Keratinocyte (primary cell): ENCODE measurements at regions not wholly inside any gene's neighbourhood (a gene's known extent, or its start where the extent isn't known, plus 50 kb on each side); places are given as distances from the start of the nearest gene placed in this dataset.

Experiments used
- DNase-seq: peaks from one replicate; pipeline ENCODE4 v3.0.0-alpha.2; 2011; ENCODE audit warnings: low read depth, missing footprints, low spot score
- FAIRE-seq: peaks from 2 replicates; lab custom pipeline; 2011; peaks lifted over from hg19 to GRCh38; lab: Jason Lieb, UNC
- H2AFZ ChIP-seq: 2 replicates; pipeline ENCODE4 v1.6.0; 2012; ENCODE audit warnings: low read length, control low read depth, inconsistent platforms; ENCODE audit not compliant: control insufficient read depth
- H3K27ac ChIP-seq: 2 replicates; pipeline ENCODE4 v1.5.1; 2011; ENCODE audit warnings: low read length; ENCODE audit not compliant: control insufficient read depth, insufficient read depth
- H3K27me3 ChIP-seq: 3 replicates; pipeline ENCODE4 v1.6.0; 2011; ENCODE audit warnings: low read length; ENCODE audit not compliant: control insufficient read depth, insufficient read depth; ENCODE audit errors: extremely low read depth
- H3K36me3 ChIP-seq, 2 experiments: 2 replicates in 1 of 2; 3 replicates in 1 of 2; pipeline ENCODE4 v1.5.1; 2011; ENCODE audit warnings: low read length in 2 of 2, mild to moderate bottlenecking in 1 of 2; ENCODE audit not compliant: control insufficient read depth in 2 of 2, insufficient read depth in 2 of 2; ENCODE audit errors: extremely low read depth in 1 of 2
- H3K4me1 ChIP-seq: 3 replicates; pipeline ENCODE4 v1.5.1; 2011; ENCODE audit warnings: low read length; ENCODE audit not compliant: control insufficient read depth, insufficient read depth; ENCODE audit errors: extremely low read depth
- H3K4me2 ChIP-seq: 3 replicates; pipeline ENCODE4 v1.6.0; 2011; ENCODE audit warnings: low read depth, low read length; ENCODE audit not compliant: control insufficient read depth, insufficient read depth; ENCODE audit errors: extremely low read depth
- H3K4me3 ChIP-seq, 3 experiments: fragments of 200-600 bp in 1 of 3; sonication (generic) in 1 of 3; 2 replicates in 2 of 3; 3 replicates in 1 of 3; pipeline ENCODE4 v1.5.1; 2011 to 2016; ENCODE audit warnings: low read length in 3 of 3, mild to moderate bottlenecking in 3 of 3, control low read depth in 2 of 3, inconsistent platforms in 1 of 3, low read depth in 1 of 3, mixed read lengths in 1 of 3, mixed run types in 1 of 3, moderate library complexity in 1 of 3; ENCODE audit not compliant: control insufficient read depth in 2 of 3, insufficient read depth in 2 of 3; ENCODE audit errors: extremely low read depth in 1 of 3
- H3K79me2 ChIP-seq: 2 replicates; pipeline ENCODE4 v1.6.0; 2012; ENCODE audit warnings: low read length; ENCODE audit not compliant: control insufficient read depth, insufficient read depth
- H3K9ac ChIP-seq: 3 replicates; pipeline ENCODE4 v1.6.0; 2011; ENCODE audit warnings: low read length; ENCODE audit not compliant: control insufficient read depth, insufficient read depth; ENCODE audit errors: extremely low read depth
- H3K9me1 ChIP-seq: 3 replicates; pipeline ENCODE4 v1.6.0; 2011; ENCODE audit warnings: low read length; ENCODE audit not compliant: control insufficient read depth, insufficient read depth; ENCODE audit errors: extremely low read depth
- H3K9me3 ChIP-seq: 2 replicates; pipeline ENCODE4 v1.5.1; 2012; ENCODE audit warnings: low read depth, low read length; ENCODE audit not compliant: control insufficient read depth
- H4K20me1 ChIP-seq: 3 replicates; pipeline ENCODE4 v1.6.0; 2011; ENCODE audit warnings: low read length; ENCODE audit not compliant: control insufficient read depth, insufficient read depth; ENCODE audit errors: extremely low read depth
- CTCF ChIP-seq, 3 experiments: IDR thresholded peaks in 1 of 3; conservative IDR thresholded peaks in 1 of 3; optimal IDR thresholded peaks in 1 of 3; 2 replicates in 2 of 3; 3 replicates in 1 of 3; pipeline versions ENCODE3 to v1.5.1; 2011; ENCODE audit warnings: low read length in 3 of 3, mild to moderate bottlenecking in 3 of 3, moderate library complexity in 2 of 3, control low read depth in 1 of 3, inconsistent platforms in 1 of 3; ENCODE audit not compliant: insufficient read depth in 2 of 3; ENCODE audit errors: extremely low read depth in 1 of 3
- EZH2 ChIP-seq: IDR thresholded peaks from one replicate; pipeline ENCODE4 v1.6.1; 2012; ENCODE audit warnings: inconsistent platforms, mild to moderate bottlenecking, low read length, moderate library complexity
- dilution Hi-C: fragments of 300-500 bp; cut with MboI; formaldehyde crosslinking; loops from one replicate; pipeline ENCODE4 v1.7.0; 2020; ENCODE audit warnings: low sequenced_read_pairs; ENCODE audit not compliant: extremely low pct_ligation_motif_present

DNA sequence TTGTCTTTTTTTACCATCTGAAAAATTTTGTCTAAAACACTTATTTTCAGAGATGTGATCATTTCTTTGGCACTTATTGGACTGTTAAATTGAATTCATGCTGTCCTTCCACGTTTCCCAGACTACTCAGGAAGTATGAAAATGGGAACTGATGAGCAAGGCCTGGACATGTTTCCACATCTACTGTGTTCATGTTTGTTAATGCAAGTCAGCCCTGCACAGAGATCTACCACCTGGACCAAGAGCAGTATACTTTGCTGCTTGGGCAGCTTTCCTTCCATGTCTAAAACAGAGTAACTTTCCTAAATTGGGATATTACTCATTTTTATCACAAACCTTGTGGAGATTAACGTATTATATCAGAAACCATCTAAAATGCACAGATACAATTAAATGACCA, 687.4 kb downstream of the DIAPH3 start:
- H3K36me3 ChIP-seq = no peaks in the 10 kb centered on the region
- no peak for FAIRE-seq
- H3K9me3 ChIP-seq = no peaks in the 10 kb centered on the region
- H3K9me1 ChIP-seq = no peaks in the 10 kb centered on the region
- no peaks in the 10 kb centered on the region for H3K27me3 ChIP-seq
- H3K79me2 ChIP-seq = no peaks in the 10 kb centered on the region
- no peak overlapping the region for H2AFZ ChIP-seq
- no peak overlapping the region for H3K27ac ChIP-seq
- no peaks in the 10 kb centered on the region for H4K20me1 ChIP-seq
- H3K4me2 ChIP-seq = no peak overlapping the region
- dilution Hi-C loops = no loop called here
- TF ChIP-seq CTCF (optimal IDR thresholded peaks at IDR 0.05 in 1 of 3, IDR thresholded peaks at IDR 0.05 in 1 of 3, conservative IDR thresholded peaks at IDR 0.05 in 1 of 3; ENCODE audit: extremely low read depth in 1 of 3, insufficient read depth in 2 of 3, low read length in 3 of 3) (no peak), EZH2 (no peak)
- H3K9ac ChIP-seq = no peak overlapping the region
- no peak overlapping the region for H3K4me3 ChIP-seq
- H3K4me1 ChIP-seq = no peaks in the 10 kb centered on the region
- DNase-seq = no peak

GRCh38 chr13:59477011-59477410, 686.7 kb downstream of the DIAPH3 start:
- Histone ChIP-seq H3K9ac (no peak overlapping the region), H3K27ac (no peak overlapping the region), H3K4me2 (no peak overlapping the region), H3K4me1 (no peaks in the 10 kb centered on the region), H4K20me1 (no peaks in the 10 kb centered on the region), H3K9me3 (no peaks in the 10 kb centered on the region), H2AFZ (no peak overlapping the region), H3K4me3 (no peak overlapping the region), H3K36me3 (no peaks in the 10 kb centered on the region), H3K9me1 (no peaks in the 10 kb centered on the region), H3K79me2 (no peaks in the 10 kb centered on the region), H3K27me3 (no peaks in the 10 kb centered on the region)
- no peak for FAIRE-seq
- no peak for DNase-seq
- TF ChIP-seq CTCF (optimal IDR thresholded peaks at IDR 0.05 in 1 of 3, IDR thresholded peaks at IDR 0.05 in 1 of 3, conservative IDR thresholded peaks at IDR 0.05 in 1 of 3; ENCODE audit: extremely low read depth in 1 of 3, insufficient read depth in 2 of 3, low read length in 3 of 3) (peak in 1 of 3 experiments; percentile 14), EZH2 (no peak)
- dilution Hi-C loops = no loop called here
